Astrocyte (in vitro differentiated cells and primary cell): ENCODE measurements at regions not wholly inside any gene's neighbourhood (a gene's known extent, or its start where the extent isn't known, plus 50 kb on each side); places are given as distances from the start of the nearest gene placed in this dataset.

Experiments
- DNase-seq: peaks from one replicate; pipeline ENCODE4 v3.0.0-alpha.2; 2010; ENCODE audit warnings: low read depth
- FAIRE-seq: peaks from 2 replicates; lab custom pipeline; 2011; peaks lifted over from hg19 to GRCh38; lab: Jason Lieb, UNC
- H2AFZ ChIP-seq: 2 replicates; pipeline ENCODE4 v1.6.0; 2012; ENCODE audit warnings: low read depth, low read length, inconsistent platforms
- H3K27ac ChIP-seq: 2 replicates; pipeline ENCODE4 v1.5.1; 2011; ENCODE audit warnings: low read depth, low read length, inconsistent platforms
- H3K27me3 ChIP-seq: 2 replicates; pipeline ENCODE4 v1.6.0; 2011; ENCODE audit warnings: low read length, inconsistent platforms; ENCODE audit not compliant: insufficient read depth
- H3K36me3 ChIP-seq: 2 replicates; pipeline ENCODE4 v1.5.1; 2011; ENCODE audit warnings: low read length, inconsistent platforms; ENCODE audit not compliant: insufficient read depth
- H3K4me1 ChIP-seq: 2 replicates; pipeline ENCODE4 v1.5.1; 2011; ENCODE audit warnings: low read length, inconsistent platforms; ENCODE audit not compliant: insufficient read depth
- H3K4me2 ChIP-seq: 2 replicates; pipeline ENCODE4 v1.6.0; 2012; ENCODE audit warnings: low read length, inconsistent platforms
- H3K4me3 ChIP-seq: 2 replicates; pipeline ENCODE4 v1.5.1; 2011; ENCODE audit warnings: low read depth, mild to moderate bottlenecking, low read length, inconsistent platforms; ENCODE audit not compliant: insufficient read depth
- H3K79me2 ChIP-seq: 2 replicates; pipeline ENCODE4 v1.6.0; 2012; ENCODE audit warnings: mild to moderate bottlenecking, low read length, inconsistent platforms; ENCODE audit not compliant: insufficient read depth
- H3K9ac ChIP-seq: 2 replicates; pipeline ENCODE4 v1.6.0; 2012; ENCODE audit warnings: mild to moderate bottlenecking, low read length, inconsistent platforms
- H3K9me3 ChIP-seq: 2 replicates; pipeline ENCODE4 v1.5.1; 2012; ENCODE audit warnings: low read depth, mild to moderate bottlenecking, low read length, inconsistent platforms; ENCODE audit not compliant: insufficient read depth
- H4K20me1 ChIP-seq: 2 replicates; pipeline ENCODE4 v1.6.0; 2012; ENCODE audit warnings: low read length, inconsistent platforms; ENCODE audit not compliant: insufficient read depth
- H3K27ac Mint-ChIP-seq: one replicate; pipeline ENCODE4 v1.8.0; 2021; ENCODE audit warnings: mild to moderate bottlenecking, mixed read lengths; ENCODE audit not compliant: unreplicated experiment
- H3K27me3 Mint-ChIP-seq: one replicate; pipeline ENCODE4 v1.8.0; 2021; ENCODE audit warnings: low read depth, mixed read lengths; ENCODE audit not compliant: unreplicated experiment
- H3K36me3 Mint-ChIP-seq: one replicate; pipeline ENCODE4 v1.8.0; 2021; ENCODE audit warnings: low read depth, mixed read lengths; ENCODE audit not compliant: unreplicated experiment
- H3K4me1 Mint-ChIP-seq: one replicate; pipeline ENCODE4 v1.8.0; 2021; ENCODE audit warnings: low read depth, mixed read lengths; ENCODE audit not compliant: unreplicated experiment
- H3K4me3 Mint-ChIP-seq: one replicate; pipeline ENCODE4 v1.8.0; 2021; ENCODE audit warnings: mild to moderate bottlenecking, moderate library complexity, mixed read lengths; ENCODE audit not compliant: unreplicated experiment
- H3K9me3 Mint-ChIP-seq: one replicate; pipeline ENCODE4 v1.8.0; 2021; ENCODE audit warnings: mild to moderate bottlenecking, mixed read lengths; ENCODE audit not compliant: unreplicated experiment
- CTCF ChIP-seq: IDR thresholded peaks from 2 replicates; pipeline ENCODE4 v1.5.1; 2011; ENCODE audit warnings: low read depth, mild to moderate bottlenecking, inconsistent platforms, low read length, moderate library complexity; ENCODE audit not compliant: insufficient read depth
- EZH2 ChIP-seq: IDR thresholded peaks from 2 replicates; pipeline ENCODE4 v1.6.1; 2012; ENCODE audit warnings: mild to moderate bottlenecking, low read length, inconsistent platforms; ENCODE audit not compliant: insufficient read depth

GRCh38 chr22:49480331-49480730, 347.3 kb downstream of the BRD1 start:
- H3K9me3 Mint-ChIP-seq: no peaks in the 10 kb centered on the region
- no peak overlapping the region for H3K27ac Mint-ChIP-seq

DNA sequence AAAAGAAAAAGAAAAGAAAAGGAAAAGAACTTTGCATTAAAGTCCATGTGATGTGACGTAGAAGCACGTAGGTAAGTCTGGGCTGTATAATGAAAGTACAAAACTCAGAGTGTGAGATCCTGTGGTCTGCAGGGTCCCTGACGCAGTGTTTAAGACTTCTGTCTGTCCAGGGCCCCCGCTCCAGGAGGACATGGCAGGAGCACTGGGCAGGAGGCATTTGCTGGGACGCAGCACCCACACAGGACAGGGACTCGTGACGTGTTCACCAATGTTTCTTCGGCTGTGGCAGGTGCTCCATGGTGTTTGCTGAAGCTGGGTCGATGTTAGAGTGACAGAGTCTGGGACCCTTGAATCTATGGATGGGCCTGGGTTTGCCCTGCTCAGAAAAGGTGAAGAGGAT, 348.1 kb downstream of the BRD1 start:
- Histone ChIP-seq H3K79me2 (no peaks in the 10 kb centered on the region), H3K4me2 (no peak overlapping the region), H3K4me1 (no peaks in the 10 kb centered on the region), H3K27ac (no peak overlapping the region), H3K4me3 (no peak overlapping the region), H3K9me3 (peaks cover 13% of the 10 kb centered on the region), H2AFZ (no peak overlapping the region), H3K9ac (no peak overlapping the region), H3K27me3 (no peaks in the 10 kb centered on the region), H4K20me1 (no peaks in the 10 kb centered on the region), H3K36me3 (no peaks in the 10 kb centered on the region)
- peaks cover 20% of the 10 kb centered on the region for H3K27me3 Mint-ChIP-seq
- no peak overlapping the region for H3K27ac Mint-ChIP-seq
- no peak for DNase-seq
- no peaks in the 10 kb centered on the region for H3K4me1 Mint-ChIP-seq
- H3K9me3 Mint-ChIP-seq: no peaks in the 10 kb centered on the region
- FAIRE-seq: no peak
- no peak for TF ChIP-seq CTCF
- TF ChIP-seq EZH2: no peak
- no peak overlapping the region for H3K4me3 Mint-ChIP-seq
- H3K36me3 Mint-ChIP-seq: no peaks in the 10 kb centered on the region

More at GRCh38 chr22:49480331-49480730, 347.3 kb downstream of the BRD1 start:
- Histone ChIP-seq H3K9me3 (peaks cover 13% of the 10 kb centered on the region), H3K4me3 (no peak overlapping the region), H2AFZ (no peak overlapping the region), H3K79me2 (no peaks in the 10 kb centered on the region), H3K27me3 (no peaks in the 10 kb centered on the region), H3K4me1 (no peaks in the 10 kb centered on the region), H3K4me2 (no peak overlapping the region), H3K9ac (no peak overlapping the region), H3K27ac (no peak overlapping the region), H3K36me3 (no peaks in the 10 kb centered on the region), H4K20me1 (no peaks in the 10 kb centered on the region)
- no peaks in the 10 kb centered on the region for H3K36me3 Mint-ChIP-seq
- FAIRE-seq (no peak), DNase-seq (no peak)
- peaks cover 20% of the 10 kb centered on the region for H3K27me3 Mint-ChIP-seq
- TF ChIP-seq EZH2 (no peak), CTCF (no peak)
- H3K4me3 Mint-ChIP-seq: no peak overlapping the region
- no peaks in the 10 kb centered on the region for H3K4me1 Mint-ChIP-seq

DNA sequence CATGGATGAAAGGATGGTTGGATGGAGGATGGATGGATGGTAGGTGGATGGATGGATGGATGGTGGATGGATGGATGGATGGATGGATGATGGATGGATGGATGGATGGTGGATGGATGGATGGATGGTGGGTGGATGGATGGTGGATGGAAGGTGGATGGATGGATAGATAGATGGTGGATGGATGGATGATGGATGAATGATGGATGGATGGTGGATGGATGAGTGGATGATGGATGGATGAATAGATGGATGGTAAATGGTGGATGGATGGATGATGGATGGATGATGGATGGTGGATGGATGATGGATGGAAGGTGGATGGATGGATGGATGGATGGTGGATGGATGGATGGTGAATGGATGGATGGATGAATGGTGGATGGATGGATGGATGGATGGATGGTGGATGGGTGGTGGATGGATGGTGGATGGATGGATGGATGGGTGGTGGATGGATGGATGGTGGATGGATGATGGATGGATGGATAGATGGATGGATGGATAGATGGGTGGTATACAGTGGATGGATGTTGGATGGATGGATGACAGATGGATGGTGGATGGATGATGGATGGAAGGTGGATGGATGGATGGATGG, 350.8 kb downstream of the BRD1 start:
- no peaks in the 10 kb centered on the region for H3K79me2 ChIP-seq
- no peaks in the 10 kb centered on the region for H3K4me1 Mint-ChIP-seq
- no peak overlapping the region for H3K4me3 Mint-ChIP-seq
- TF ChIP-seq EZH2 (no peak), CTCF (no peak)
- no peaks in the 10 kb centered on the region for H3K36me3 Mint-ChIP-seq
- no peaks in the 10 kb centered on the region for H3K4me1 ChIP-seq
- H3K27me3 ChIP-seq: no peaks in the 10 kb centered on the region
- H3K9me3 Mint-ChIP-seq: no peaks in the 10 kb centered on the region
- H3K27ac Mint-ChIP-seq: no peak overlapping the region
- H3K9ac ChIP-seq: no peak overlapping the region
- peaks cover 20% of the 10 kb centered on the region for H3K27me3 Mint-ChIP-seq
- no peaks in the 10 kb centered on the region for H4K20me1 ChIP-seq
- H2AFZ ChIP-seq: no peak overlapping the region
- no peak overlapping the region for H3K4me2 ChIP-seq
- peaks cover 13% of the 10 kb centered on the region for H3K9me3 ChIP-seq
- H3K4me3 ChIP-seq: no peak overlapping the region
- H3K27ac ChIP-seq: no peak overlapping the region
- DNase-seq (no peak), FAIRE-seq (no peak)
- no peaks in the 10 kb centered on the region for H3K36me3 ChIP-seq
